ENCODE measurements at regions not wholly inside any gene's neighbourhood (a gene's known extent, or its start where the extent isn't known, plus 50 kb on each side); places are given as distances from the start of the nearest gene placed in this dataset.

- Histone ChIP-seq H3K36me3 (no peaks in the 10 kb centered on the region), H3K4me1 (no peaks in the 10 kb centered on the region), H3K9me3 (no peaks in the 10 kb centered on the region), H3K27ac (replicated peaks in 1 of 4) (no peak overlapping the region), H3K4me3 (no peak overlapping the region), H3K27me3 (no peaks in the 10 kb centered on the region)
- intact Hi-C loops (cut with DNase I): no loop called here
- 83% methylated on average over 4 of the region's 4 CpGs for WGBS
- no peak for DNase-seq (ENCODE audit: extremely low spot score)
- no peak for TF ChIP-seq POLR2AphosphoS5 (IDR thresholded peaks at IDR 0.05)
- no peak for TF ChIP-seq EP300 (IDR thresholded peaks at IDR 0.05)
- TF ChIP-seq, protein P1, sequence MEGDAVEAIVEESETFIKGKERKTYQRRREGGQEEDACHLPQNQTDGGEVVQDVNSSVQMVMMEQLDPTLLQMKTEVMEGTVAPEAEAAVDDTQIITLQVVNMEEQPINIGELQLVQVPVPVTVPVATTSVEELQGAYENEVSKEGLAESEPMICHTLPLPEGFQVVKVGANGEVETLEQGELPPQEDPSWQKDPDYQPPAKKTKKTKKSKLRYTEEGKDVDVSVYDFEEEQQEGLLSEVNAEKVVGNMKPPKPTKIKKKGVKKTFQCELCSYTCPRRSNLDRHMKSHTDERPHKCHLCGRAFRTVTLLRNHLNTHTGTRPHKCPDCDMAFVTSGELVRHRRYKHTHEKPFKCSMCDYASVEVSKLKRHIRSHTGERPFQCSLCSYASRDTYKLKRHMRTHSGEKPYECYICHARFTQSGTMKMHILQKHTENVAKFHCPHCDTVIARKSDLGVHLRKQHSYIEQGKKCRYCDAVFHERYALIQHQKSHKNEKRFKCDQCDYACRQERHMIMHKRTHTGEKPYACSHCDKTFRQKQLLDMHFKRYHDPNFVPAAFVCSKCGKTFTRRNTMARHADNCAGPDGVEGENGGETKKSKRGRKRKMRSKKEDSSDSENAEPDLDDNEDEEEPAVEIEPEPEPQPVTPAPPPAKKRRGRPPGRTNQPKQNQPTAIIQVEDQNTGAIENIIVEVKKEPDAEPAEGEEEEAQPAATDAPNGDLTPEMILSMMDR (IDR thresholded peaks at IDR 0.05): no peak
- TF ChIP-seq POLR2A (IDR thresholded peaks at IDR 0.05; ENCODE audit: low read depth): no peak
Observed at GRCh38 chr3:40593351-40593750, 68.6 kb downstream of the ZNF621 start.

DNA sequence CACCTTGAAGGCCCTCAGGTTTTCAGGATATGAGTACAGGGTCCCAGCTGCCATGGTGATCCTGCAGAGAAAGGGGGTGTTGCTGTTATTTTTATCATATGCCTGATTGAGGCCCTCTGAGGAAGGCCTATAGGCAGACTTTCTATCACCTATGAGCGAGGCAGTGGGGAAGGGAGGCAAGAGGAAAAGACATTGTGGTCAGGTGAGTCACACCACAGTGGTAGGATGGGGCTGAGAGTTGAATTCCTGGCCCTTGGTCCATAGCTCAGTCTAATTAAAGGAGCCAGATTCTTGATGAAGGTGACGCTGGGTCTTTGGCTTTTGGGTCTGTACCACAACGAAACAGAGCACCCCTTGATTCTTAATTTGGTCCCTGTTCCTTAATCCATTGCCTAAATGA lies 72.7 kb downstream of the ZNF621 start:
- intact Hi-C loops (cut with DNase I): no loop called here
- TF ChIP-seq, protein P1 (IDR thresholded peaks at IDR 0.05): no peak
- TF ChIP-seq POLR2AphosphoS5 (IDR thresholded peaks at IDR 0.05) (no peak), EP300 (IDR thresholded peaks at IDR 0.05) (no peak), POLR2A (IDR thresholded peaks at IDR 0.05; ENCODE audit: low read depth) (no peak)
- H3K4me3 ChIP-seq: no peak overlapping the region
- no peaks in the 10 kb centered on the region for H3K4me1 ChIP-seq
- H3K27ac ChIP-seq (replicated peaks in 1 of 4): no peak overlapping the region
- 97% methylated on average over 3 of the region's 3 CpGs for WGBS
- no peak for DNase-seq (ENCODE audit: extremely low spot score)
- H3K27me3 ChIP-seq: no peaks in the 10 kb centered on the region
- no peaks in the 10 kb centered on the region for H3K9me3 ChIP-seq
- no peaks in the 10 kb centered on the region for H3K36me3 ChIP-seq

GRCh38 chr3:40598338-40598737 lies 73.6 kb downstream of the ZNF621 start:
- Histone ChIP-seq H3K27me3 (no peaks in the 10 kb centered on the region), H3K36me3 (no peaks in the 10 kb centered on the region), H3K4me3 (no peak overlapping the region), H3K27ac (replicated peaks in 1 of 4) (no peak overlapping the region), H3K4me1 (no peaks in the 10 kb centered on the region), H3K9me3 (no peaks in the 10 kb centered on the region)
- intact Hi-C loops (cut with DNase I): no loop called here
- TF ChIP-seq EP300 (IDR thresholded peaks at IDR 0.05) (no peak), POLR2A (IDR thresholded peaks at IDR 0.05; ENCODE audit: low read depth) (no peak), POLR2AphosphoS5 (IDR thresholded peaks at IDR 0.05) (no peak)
- TF ChIP-seq, protein P1 (IDR thresholded peaks at IDR 0.05): no peak
- DNase-seq (ENCODE audit: extremely low spot score): no peak

DNA sequence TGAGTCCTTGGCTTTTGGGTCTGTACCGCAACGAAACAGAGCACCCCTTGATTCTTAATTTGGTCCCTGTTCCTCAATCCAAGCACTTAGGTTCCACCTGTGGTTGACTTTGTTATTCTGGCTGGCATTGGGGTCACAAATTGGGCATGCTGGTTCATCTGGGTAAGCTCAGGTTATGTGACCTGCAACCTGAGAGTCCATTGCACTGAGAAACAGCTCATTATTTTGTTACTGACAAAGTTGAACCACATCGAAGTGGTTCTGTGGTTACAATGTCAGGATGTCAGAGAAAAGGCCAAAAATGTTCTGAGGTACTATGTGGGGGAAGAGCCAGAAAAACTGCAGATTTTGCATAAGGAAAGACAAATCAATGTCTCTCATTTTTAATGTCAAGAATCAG lies 74.2 kb downstream of the ZNF621 start:
- Histone ChIP-seq H3K27ac (replicated peaks in 1 of 4) (no peak overlapping the region), H3K4me1 (no peaks in the 10 kb centered on the region), H3K27me3 (no peaks in the 10 kb centered on the region), H3K4me3 (no peak overlapping the region), H3K9me3 (no peaks in the 10 kb centered on the region), H3K36me3 (no peaks in the 10 kb centered on the region)
- TF ChIP-seq POLR2AphosphoS5 (IDR thresholded peaks at IDR 0.05) (no peak), POLR2A (IDR thresholded peaks at IDR 0.05; ENCODE audit: low read depth) (no peak), EP300 (IDR thresholded peaks at IDR 0.05) (no peak)
- TF ChIP-seq, protein P1 (IDR thresholded peaks at IDR 0.05): no peak
- WGBS: 84% methylated on average over 3 of the region's 3 CpGs
- DNase-seq (ENCODE audit: extremely low spot score): no peak
- intact Hi-C loops (cut with DNase I): no loop called here

- no peak for TF ChIP-seq POLR2AphosphoS5 (IDR thresholded peaks at IDR 0.05)
- TF ChIP-seq, protein P1 (IDR thresholded peaks at IDR 0.05): no peak
- no peak for TF ChIP-seq EP300 (IDR thresholded peaks at IDR 0.05)
- TF ChIP-seq POLR2A (IDR thresholded peaks at IDR 0.05; ENCODE audit: low read depth): no peak
- no peak overlapping the region for H3K4me3 ChIP-seq
- H3K27ac ChIP-seq (replicated peaks in 1 of 4): no peak overlapping the region
- H3K4me1 ChIP-seq: no peaks in the 10 kb centered on the region
- no peaks in the 10 kb centered on the region for H3K9me3 ChIP-seq
- WGBS: 83% methylated on average over 1 of the region's 1 CpG
- intact Hi-C loops (cut with DNase I): no loop called here
- no peaks in the 10 kb centered on the region for H3K27me3 ChIP-seq
- no peaks in the 10 kb centered on the region for H3K36me3 ChIP-seq
- DNase-seq (ENCODE audit: extremely low spot score): no peak
Observed at GRCh38 chr3:40602778-40603385, 78.1 kb downstream of the ZNF621 start.
